Testis (tissue), 2 donors: ENCODE measurements at regions not wholly inside any gene's neighbourhood (a gene's known extent, or its start where the extent isn't known, plus 50 kb on each side); places are given as distances from the start of the nearest gene placed in this dataset.

ENCODE experiments used
- DNase-seq: peaks from one replicate; pipeline ENCODE4 v3.0.0-alpha.2; 2019
- H3K27ac ChIP-seq, 2 donors: fragments of 200-600 bp; sonication (generic); one replicate each; pipeline ENCODE4 v1.5.1; 2019
- H3K27me3 ChIP-seq: fragments of 200-600 bp; sonication (generic); one replicate; pipeline ENCODE4 v1.5.1; 2019
- H3K36me3 ChIP-seq: fragments of 200-600 bp; sonication (generic); one replicate; pipeline ENCODE4 v1.5.1; 2017; ENCODE audit warnings: low read depth; ENCODE audit errors: missing control alignments
- H3K4me1 ChIP-seq: fragments of 200-600 bp; sonication (generic); one replicate; pipeline ENCODE4 v1.5.1; 2019
- H3K4me3 ChIP-seq, 2 donors: fragments of 200-600 bp; sonication (generic); one replicate each; pipeline ENCODE4 v1.5.1; 2017 to 2019
- H3K9me3 ChIP-seq: fragments of 200-600 bp; sonication (generic); one replicate; pipeline ENCODE4 v1.5.1; 2017
- POLR2A ChIP-seq: fragments of 450-650 bp; IDR thresholded peaks from one replicate; pipeline ENCODE4 v1.6.1; 2017; ENCODE audit warnings: antibody characterized with exemption, mild to moderate bottlenecking, moderate library complexity
- WGBS, 2 donors: methylation state at CpG; one replicate each; pipeline ENCODE4 v1.1.5; 2018; 5-methylcytosine and 5-hydroxymethylcytosine counted together
- intact Hi-C: fragments of 100-400 bp; cut with DNase I; formaldehyde crosslinking; loops from one replicate; pipeline ENCODE4 v1.15.1; 2023; ENCODE audit warnings: low total_unique reads
- TF ChIP-seq, protein P1 (sequence below), 3 experiments: fragments of 450-650 bp in 2 of 3; fragments of 200-600 bp in 1 of 3; sonication (generic) in 1 of 3; IDR thresholded peaks; one replicate each; pipeline ENCODE4 v1.5.1; 2016 to 2019; ENCODE audit warnings: antibody characterized with exemption in 3 of 3, mild to moderate bottlenecking in 2 of 3, moderate library complexity in 1 of 3

DNA sequence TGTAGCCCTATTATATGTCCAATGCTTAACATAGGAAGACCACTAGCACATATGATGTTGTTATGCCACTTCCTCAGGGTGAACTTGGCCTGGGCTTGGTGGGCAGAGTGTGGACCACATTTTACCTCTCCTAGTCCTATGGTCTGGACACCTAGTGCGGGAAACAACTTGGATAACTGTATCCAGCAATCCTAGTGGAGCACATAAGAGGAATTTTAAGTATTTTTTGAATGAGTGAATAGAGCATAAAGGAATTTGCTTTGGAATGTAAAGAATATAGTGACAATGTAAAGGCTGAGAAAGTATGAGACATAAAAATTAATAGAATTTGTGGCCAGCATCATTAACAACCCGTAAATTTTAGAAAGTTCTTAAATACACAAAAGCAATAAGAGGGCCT is 528.9 kb downstream of the IGSF11 start:
- Histone ChIP-seq H3K36me3 (no peaks in the 10 kb centered on the region), H3K4me3 (no peak overlapping the region), H3K27ac (no peak overlapping the region), H3K4me1 (peaks cover 20% of the 10 kb centered on the region), H3K27me3 (no peaks in the 10 kb centered on the region), H3K9me3 (no peaks in the 10 kb centered on the region)
- no peak for DNase-seq
- 90 to 94% methylated on average over 2 of the region's 2 CpGs for WGBS, 2 donors
- no peak for TF ChIP-seq POLR2A
- TF ChIP-seq, protein P1, sequence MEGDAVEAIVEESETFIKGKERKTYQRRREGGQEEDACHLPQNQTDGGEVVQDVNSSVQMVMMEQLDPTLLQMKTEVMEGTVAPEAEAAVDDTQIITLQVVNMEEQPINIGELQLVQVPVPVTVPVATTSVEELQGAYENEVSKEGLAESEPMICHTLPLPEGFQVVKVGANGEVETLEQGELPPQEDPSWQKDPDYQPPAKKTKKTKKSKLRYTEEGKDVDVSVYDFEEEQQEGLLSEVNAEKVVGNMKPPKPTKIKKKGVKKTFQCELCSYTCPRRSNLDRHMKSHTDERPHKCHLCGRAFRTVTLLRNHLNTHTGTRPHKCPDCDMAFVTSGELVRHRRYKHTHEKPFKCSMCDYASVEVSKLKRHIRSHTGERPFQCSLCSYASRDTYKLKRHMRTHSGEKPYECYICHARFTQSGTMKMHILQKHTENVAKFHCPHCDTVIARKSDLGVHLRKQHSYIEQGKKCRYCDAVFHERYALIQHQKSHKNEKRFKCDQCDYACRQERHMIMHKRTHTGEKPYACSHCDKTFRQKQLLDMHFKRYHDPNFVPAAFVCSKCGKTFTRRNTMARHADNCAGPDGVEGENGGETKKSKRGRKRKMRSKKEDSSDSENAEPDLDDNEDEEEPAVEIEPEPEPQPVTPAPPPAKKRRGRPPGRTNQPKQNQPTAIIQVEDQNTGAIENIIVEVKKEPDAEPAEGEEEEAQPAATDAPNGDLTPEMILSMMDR (IDR thresholded peaks at IDR 0.05), result no peak
- intact Hi-C loops, result no loop called here

DNA sequence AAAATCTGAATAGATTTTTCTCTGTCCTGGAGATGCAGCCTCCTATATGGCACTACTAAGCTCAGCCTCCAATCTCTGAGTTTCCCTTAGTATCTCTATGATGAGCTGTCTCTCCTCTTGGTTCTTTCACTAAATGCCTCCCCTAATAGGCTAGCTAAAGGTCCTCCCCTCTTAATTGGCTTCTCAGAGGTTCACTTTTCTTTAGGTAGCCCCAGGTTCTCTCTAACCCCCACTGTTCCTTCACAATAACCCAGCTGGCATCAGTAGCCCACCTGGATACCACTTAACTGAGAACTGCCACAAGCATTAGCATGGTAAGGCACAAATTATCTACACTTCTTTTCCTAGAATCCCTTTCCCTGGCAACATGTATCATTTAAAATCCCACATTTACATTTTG is 523.2 kb downstream of the IGSF11 start:
- no peak overlapping the region for H3K27ac ChIP-seq
- H3K36me3 ChIP-seq, result no peaks in the 10 kb centered on the region
- no peaks in the 10 kb centered on the region for H3K4me1 ChIP-seq
- no peaks in the 10 kb centered on the region for H3K27me3 ChIP-seq
- no peak for DNase-seq
- no peak for TF ChIP-seq POLR2A
- TF ChIP-seq, protein P1 (IDR thresholded peaks at IDR 0.05), result no peak
- intact Hi-C loops, result no loop called here
- H3K4me3 ChIP-seq, result no peak overlapping the region
- H3K9me3 ChIP-seq, result no peaks in the 10 kb centered on the region

DNA sequence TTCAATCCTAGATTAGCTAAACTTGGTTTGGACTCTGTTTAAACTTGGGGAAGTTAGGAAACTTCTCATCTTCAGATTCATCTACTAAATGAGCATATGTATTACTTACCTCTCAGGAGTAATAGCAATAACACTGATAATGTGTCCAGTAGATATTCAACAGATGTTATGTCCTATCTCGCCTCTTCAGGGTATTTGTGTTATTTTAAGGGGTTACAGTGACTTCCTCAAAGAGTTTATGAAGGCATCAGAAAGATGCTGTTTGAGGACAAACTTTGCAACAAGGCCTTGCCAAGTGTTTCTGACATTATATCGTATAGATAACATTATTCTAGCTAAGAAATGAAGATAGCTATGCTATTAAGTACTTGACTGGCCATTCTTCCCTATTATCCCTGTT is 522.3 kb downstream of the IGSF11 start:
- Histone ChIP-seq H3K9me3 (no peaks in the 10 kb centered on the region), H3K4me1 (no peaks in the 10 kb centered on the region), H3K27ac (no peak overlapping the region), H3K27me3 (no peaks in the 10 kb centered on the region), H3K4me3 (no peak overlapping the region), H3K36me3 (no peaks in the 10 kb centered on the region)
- TF ChIP-seq, protein P1 (IDR thresholded peaks at IDR 0.05), result no peak
- no peak for TF ChIP-seq POLR2A
- WGBS, 2 donors, result 82% methylated on average over 2 of the region's 2 CpGs
- intact Hi-C loops, result no loop called here
- no peak for DNase-seq

DNA sequence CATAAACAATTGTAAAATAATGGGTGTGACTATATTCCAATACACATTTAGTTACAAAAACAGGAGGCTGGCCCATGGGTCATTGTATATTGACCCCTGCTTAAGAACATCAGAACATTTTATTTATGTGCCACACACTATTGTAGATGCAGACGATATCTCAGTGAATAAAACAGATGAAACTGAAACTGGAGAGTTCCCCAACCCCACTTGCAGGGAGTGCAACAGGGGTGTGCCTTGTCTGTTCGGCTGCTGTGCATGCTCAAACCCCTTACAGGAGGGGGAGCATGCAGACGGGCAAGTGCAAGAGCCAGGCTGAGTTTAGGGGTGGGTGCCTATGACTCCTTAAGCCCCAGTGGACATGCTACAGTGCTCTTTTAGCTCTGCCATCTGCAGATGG is 509.6 kb downstream of the IGSF11 start:
- Histone ChIP-seq H3K4me1 (no peaks in the 10 kb centered on the region), H3K9me3 (no peaks in the 10 kb centered on the region), H3K36me3 (no peaks in the 10 kb centered on the region), H3K27me3 (no peaks in the 10 kb centered on the region), H3K27ac (no peak overlapping the region), H3K4me3 (no peak overlapping the region)
- WGBS, 2 donors, result 77 to 90% methylated on average over 3 of the region's 3 CpGs
- intact Hi-C loops, result no loop called here
- no peak for TF ChIP-seq POLR2A
- TF ChIP-seq, protein P1 (IDR thresholded peaks at IDR 0.05), result no peak
- DNase-seq, result no peak

DNA sequence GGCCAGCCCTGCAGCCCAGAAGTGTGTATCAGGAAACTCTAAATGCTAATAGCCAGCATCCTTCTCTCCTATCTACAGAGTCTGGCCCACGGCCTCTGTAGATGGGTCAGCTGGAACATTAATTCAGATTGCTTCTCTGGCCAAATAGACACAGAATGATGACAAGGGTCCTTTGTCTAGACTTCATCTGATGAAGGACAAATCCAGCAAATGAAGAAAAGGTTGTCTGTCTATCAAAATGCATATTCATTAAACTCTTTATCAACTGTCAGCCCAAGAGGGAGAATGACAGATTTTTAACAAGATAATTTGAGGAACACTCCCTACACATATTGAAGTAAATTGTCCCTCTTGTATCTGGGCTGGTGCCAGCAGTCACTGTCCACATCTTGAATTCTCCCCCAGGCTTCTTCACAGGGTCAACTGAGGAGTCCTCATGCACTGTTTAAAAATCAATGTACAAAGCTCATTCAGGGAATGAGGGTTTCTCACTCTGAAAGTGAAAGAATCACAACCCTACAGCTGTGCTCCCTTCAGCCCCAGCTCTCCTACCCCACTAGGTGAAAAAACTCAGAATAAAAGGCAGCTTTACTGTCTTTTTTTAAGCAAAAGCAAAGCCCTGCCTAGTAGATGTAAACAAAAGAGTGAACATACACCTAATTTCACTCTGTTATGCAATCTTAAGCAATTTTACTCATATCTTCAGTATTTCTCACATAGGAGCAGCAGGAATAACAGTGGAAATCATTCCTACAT is 507.7 kb downstream of the IGSF11 start:
- TF ChIP-seq POLR2A, result no peak
- TF ChIP-seq, protein P1 (IDR thresholded peaks at IDR 0.05), result no peak
- DNase-seq, result no peak
- H3K27ac ChIP-seq, result no peak overlapping the region
- H3K9me3 ChIP-seq, result no peaks in the 10 kb centered on the region
- H3K27me3 ChIP-seq, result no peaks in the 10 kb centered on the region
- H3K4me1 ChIP-seq, result no peaks in the 10 kb centered on the region
- intact Hi-C loops, result no loop called here
- 50 to 73% methylated on average over 1 of the region's 1 CpG for WGBS, 2 donors
- no peak overlapping the region for H3K4me3 ChIP-seq
- H3K36me3 ChIP-seq, result no peaks in the 10 kb centered on the region
